ENCODE measurements at regions not wholly inside any gene's neighbourhood (a gene's known extent, or its start where the extent isn't known, plus 50 kb on each side); places are given as distances from the start of the nearest gene placed in this dataset.
"Not testable (repeated sequence)": the region's sequence is repeated elsewhere in the genome, so short reads cannot be mapped to it uniquely, and the experiment has no call there.

DNA sequence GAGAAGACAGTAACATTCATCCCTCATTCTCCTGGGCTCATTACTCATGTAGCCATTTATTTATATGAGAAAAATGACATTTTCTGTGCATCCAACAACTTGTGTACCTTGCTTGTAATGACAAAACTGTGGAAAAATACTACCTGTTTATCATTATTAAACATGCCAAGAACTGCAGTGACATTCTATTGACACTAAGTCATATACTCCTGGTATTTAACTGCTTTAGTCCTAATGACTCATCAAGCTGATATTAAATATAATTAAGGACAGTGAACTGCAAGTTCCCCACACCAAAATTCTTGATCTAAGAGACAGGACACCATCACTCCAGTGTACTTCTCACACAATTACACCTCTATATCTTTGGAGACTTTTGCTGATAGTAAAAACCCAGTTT is 1328.7 kb upstream of the RAG2 start:
- no peak for DNase-seq (ENCODE audit: low read depth in 2 of 2)

DNA sequence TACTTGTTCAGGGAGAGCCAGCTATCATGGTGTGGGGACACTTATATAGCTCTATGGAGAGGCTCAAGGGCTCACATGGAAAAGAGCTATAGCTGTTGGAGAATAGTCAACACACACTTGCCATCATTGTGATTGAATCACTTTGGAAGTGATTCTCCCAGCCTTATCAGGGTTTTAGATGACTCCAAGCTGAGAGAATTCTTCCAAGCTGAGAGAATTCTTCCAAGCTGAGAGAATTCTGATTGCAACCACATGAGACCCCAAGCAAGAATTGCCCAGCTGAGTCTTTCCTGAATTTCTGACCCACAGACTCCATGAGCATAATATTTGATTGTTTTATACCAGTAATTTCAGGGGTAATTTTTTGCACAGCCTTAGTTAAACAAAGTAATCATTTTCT is 1318.3 kb upstream of the RAG2 start:
- no peak for DNase-seq (ENCODE audit: low read depth in 2 of 2)

DNA sequence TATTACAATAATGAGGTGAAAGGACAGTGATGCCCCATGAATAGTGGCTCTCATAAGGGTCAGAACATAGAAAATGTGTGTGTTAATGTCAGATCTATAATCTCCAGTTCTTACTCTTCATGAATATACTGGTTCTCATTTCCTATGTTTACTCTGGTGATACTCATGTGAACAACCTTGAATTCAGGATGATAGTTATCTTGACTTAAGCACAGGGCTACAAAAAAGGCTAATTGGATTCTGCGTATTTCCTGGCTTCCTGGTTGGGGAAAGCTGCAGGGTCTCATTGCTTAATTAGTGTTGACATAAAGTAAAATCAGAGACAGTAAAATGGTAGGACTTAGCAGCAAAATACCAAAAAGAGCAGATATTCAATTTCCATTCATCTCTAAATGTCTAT is 1316.8 kb upstream of the RAG2 start:
- no peak for DNase-seq (ENCODE audit: low read depth in 2 of 2)

DNA sequence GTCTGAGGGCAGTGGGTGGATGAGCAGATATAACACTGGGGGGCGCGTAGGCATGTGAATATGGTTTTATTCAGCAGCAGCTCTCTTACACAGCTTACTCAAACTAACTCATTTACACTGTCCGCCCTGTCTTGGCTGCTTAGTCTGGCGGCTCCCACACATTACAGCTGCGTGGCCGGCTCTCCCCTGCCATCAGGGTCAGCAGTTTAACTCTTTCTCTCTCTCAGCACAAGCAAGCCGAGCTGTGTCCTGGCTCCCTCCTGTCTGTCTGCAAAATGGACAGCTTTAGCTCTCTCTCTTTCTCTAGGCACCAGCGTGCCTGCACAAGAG is 1310.1 kb upstream of the RAG2 start:
- DNase-seq (ENCODE audit: low read depth in 2 of 2): no peak

DNA sequence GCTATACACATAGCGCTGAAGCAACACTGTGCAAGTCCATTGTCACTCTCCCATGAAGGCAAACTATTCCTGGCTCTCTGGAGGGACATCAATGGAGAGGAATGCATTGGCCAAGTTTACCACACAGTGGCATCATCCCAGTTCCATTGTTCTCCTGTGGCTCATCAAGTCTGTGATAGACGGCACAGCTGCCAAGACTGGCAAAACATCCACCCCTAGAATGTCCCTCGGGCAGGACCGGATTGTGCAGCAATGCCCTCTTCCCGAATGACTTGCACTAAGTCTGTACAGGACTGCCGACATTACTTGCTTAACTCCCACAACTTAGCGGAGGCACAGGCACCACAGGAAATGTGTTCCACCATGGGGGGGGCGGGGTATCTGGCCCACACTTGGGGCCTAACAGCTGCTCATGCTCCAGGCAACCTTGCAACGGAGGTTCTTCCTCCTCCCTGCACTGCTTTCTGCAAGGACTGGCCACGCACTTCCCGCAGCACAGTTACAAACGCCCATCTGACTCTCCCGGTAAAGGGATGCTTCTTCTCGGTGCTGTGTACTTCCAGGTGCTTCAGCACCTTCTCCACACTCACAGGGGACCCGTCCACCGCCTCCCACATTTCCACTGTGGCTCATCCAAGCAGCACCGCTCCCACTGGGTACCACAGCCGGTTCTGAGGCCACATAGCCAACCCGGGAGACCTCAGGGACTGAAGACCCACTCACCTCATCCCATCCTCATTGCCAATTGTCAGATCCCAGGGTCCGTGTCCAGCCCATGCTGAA is 1309.6 kb upstream of the RAG2 start:
- no peak for DNase-seq (ENCODE audit: low read depth in 2 of 2)

DNA sequence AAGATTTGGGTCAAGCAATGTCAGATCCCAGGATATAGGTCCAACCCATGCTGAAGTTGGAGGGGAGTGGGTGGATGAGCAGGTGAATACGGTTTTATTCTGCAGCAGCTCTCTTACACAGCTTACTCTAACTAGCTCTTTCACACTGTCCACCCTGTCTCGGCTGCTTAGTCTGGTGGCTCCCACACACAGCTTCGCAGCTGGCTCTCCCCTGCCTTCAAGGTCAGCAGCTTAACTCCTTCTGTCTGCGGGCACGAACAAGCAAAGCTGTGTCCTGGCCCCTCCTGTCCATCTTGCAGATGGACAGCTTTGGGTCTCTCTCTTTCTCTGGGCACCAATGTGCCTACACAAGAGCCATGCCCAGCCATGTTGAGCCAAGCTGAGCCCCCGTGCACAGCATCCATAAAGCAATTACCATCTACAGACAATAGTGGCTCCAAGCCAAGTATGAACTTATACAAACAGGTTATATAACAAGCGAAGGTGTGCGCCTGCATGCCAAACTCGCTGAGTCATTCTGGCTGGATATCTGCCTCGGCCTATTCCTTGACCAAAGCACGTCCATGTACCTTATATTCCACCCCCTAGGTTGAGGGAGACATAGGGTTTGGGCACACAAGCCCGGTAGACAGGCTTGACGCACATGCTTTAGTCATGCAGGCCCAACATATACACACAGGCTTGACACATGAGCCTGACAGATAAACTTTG is 1307.8 kb upstream of the RAG2 start:
- DNase-seq (ENCODE audit: low read depth in 2 of 2): no peak

DNA sequence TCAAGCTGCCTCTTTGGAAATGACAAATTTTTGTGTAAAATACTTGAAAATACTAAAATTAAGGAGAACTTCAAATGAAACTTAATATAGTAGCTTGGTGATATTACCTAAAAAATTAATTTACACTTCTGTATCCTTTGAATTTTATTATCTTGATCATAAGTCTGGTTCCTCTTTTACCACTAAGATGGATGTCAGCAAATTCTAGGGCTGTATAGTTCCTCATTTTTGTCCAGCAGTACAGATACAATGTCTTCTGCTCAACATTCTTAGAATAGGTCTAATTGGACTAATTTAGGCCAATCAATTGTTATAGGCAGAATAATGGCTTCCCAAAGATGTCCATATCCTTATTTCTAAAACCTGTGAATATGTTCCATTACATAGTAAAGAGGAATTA is 1298.0 kb upstream of the RAG2 start:
- no peak for DNase-seq (ENCODE audit: low read depth in 2 of 2)

DNA sequence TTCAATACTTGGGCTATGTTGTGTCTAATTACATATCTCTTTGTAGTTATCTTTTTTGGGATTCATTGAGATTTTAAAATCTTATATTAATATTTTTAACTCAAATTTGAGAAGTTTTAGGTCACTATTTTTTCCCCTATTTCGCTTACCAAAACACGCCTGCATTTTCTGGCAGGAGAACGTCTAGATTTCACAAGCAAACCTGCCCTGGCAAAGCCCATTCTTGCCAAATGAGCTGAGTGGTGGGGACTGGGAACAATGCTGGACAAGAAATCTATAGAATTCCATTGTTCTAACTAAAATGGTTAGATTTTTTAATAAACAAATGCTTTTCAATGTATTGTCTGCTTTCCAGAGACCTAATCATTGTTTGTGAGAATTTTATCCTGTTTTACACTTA is 1283.7 kb upstream of the RAG2 start:
- no peak for DNase-seq (ENCODE audit: low read depth in 2 of 2)

DNA sequence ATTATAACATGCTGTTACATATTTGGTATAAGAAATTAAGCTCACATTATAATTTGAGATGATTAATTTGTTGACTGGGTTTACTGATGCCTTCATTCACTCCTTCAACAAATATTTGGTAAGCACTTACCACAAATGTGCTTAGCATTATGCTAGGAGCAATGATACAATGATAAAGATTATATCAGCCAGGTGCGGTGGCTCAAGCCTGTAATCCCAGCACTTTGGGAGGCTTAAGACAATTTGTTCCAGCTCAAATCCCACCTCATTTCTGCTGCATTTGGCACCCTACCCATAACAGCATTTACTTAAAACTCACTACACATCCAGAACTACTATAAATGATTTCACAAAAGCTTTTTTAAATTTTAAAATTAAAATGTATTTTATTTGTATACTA is 1263.6 kb upstream of the RAG2 start:
- no peak for DNase-seq (ENCODE audit: low read depth in 2 of 2)

DNA sequence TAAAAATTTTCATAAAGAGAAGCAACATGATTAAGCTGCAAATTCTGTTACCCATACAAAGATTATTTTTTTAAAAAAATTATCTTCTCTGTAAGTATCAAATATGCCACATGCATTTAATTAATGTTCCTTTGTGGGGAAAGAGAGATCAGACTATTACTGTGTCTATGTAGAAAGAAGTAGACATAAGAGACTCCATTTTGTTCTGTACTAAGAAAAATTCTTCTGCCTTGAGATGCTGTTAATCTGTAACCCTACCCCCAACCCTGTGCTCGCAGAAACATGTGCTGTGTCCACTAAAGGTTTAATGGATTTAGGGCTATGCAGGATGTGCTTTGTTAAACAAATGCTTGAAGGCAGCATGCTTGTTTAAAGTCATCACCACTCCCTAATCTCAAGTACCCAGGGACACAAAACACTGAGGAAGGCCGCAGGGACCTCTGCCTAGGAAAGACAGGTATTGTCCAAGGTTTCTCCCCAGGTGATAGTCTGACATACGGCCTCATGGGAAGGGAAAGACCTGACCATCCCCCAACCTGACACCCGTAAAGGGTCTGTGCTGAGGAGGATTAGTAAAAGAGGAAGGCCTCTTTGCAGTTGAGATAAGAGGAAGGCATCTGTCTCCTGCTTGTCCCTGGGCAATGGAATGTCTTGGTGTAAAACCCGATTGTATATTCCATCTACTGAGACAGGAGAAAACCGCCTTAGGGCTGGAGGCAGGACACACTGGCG is 1260.9 kb upstream of the RAG2 start:
- DNase-seq (ENCODE audit: low read depth in 2 of 2): not testable (repeated sequence)

DNA sequence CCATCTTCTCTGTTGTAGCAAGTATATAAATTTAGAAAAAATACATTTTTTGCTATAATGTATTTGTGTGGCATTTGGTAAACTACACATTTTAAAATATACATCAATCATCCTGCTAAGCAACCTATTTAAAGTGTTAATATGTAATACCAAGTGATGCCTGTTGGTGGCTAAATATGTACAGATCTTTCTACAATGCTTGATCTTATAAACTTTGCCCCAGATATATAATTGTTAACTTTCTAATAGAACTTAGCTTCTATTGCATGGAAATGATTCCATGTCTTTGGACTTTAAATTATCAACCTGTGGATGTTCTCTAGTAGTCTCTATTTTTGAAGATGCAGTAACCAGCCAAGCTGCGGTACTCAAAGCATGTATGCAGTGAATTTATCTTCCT is 1260.4 kb upstream of the RAG2 start:
- DNase-seq (ENCODE audit: low read depth in 2 of 2): no peak

DNA sequence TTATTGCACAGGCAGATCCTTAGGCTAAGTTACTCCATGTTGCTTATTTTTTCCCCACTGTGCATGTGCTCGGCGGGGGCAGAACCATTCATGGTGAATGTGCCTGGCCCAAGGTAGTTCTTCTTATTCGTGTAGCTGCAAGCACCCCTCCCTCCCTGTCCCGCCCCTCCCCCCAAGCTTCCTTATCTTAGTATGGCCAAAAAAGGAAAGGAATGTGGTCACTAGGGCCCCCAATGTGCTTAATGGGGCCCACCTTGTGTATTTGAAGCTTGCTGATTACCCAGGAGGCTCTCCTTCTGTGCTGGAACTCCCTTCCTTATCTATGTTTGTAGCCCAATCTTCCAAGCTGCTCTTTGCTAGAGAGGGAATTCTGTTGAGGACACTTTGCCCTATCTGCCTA is 1259.7 kb upstream of the RAG2 start:
- DNase-seq (ENCODE audit: low read depth in 2 of 2): no peak

DNA sequence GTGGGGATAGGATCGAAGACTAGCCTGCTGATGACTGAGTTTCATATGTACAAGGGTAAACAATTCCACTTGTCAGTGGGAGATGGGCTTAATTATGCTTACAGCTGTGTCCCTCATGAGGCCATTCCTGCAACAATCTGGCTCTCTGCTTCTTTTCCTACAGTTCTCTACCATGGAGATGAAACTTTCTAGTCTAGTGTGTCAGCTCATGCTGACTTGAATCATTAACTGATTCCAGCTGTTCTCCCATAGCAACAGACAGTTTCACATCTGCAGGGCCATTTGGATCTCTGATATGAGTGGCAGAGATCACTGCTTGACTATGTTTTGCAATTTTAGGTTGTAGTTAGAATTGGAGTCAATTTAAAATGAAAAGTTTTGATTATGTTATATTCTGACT is 1251.7 kb upstream of the RAG2 start:
- no peak for DNase-seq (ENCODE audit: low read depth in 2 of 2)

DNA sequence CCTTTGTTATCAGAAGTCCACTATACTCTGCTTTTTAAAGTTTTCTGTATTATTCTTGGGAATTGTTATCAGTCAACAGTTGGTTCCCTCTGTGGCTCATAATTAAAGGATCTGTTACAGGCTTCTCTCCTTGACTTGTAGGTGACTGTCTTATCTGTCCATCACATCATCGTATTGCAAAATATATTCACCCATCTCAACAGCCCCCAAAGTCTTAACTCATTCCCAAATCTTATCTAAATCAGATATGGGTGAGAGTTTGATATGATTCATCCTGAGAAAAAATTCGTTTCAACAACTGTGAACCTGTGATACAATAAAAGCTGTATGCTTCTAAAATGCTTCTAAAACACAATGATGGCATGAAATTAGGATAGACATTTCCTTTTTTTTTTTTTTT is 1245.6 kb upstream of the RAG2 start:
- no peak for DNase-seq (ENCODE audit: low read depth in 2 of 2)

DNA sequence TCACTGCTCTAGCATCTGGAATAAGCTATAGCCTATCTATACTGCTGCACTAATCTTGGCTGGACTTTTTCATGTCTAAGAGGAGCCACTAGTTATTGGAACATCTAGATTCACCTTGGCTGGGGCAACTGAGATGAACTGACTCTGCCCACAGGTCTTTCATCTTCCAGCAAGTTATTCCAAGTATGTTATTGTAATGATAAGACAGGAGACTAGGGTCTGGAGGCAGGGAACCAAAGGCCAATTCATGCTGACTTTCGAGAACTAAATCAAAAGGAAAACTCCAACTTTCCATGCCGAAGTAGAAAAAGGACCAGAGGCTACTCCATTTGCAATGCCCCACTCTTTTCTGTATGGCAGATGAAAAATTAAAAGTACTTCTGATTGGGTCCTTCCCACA is 1243.0 kb upstream of the RAG2 start:
- no peak for DNase-seq (ENCODE audit: low read depth in 2 of 2)

DNA sequence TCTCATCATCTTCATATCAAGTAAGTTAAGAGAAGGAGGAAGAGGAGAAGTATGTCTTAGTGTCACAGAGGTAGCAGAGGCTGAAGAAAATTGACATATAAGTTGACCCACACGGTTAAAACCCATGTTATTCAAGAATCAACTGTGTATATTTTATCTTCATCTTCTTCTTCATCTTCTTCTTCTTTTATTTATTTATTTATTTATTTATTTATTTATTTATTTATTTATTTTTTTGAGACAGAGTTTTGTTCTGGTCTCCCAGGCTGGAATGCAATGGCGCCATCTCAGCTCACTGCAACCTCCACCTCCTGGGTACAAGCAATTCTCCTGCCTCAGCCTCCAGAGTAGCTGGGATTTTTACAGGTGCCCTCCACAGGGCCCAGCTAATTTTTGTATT is 1242.3 kb upstream of the RAG2 start:
- DNase-seq (ENCODE audit: low read depth in 2 of 2): not testable (repeated sequence)

DNA sequence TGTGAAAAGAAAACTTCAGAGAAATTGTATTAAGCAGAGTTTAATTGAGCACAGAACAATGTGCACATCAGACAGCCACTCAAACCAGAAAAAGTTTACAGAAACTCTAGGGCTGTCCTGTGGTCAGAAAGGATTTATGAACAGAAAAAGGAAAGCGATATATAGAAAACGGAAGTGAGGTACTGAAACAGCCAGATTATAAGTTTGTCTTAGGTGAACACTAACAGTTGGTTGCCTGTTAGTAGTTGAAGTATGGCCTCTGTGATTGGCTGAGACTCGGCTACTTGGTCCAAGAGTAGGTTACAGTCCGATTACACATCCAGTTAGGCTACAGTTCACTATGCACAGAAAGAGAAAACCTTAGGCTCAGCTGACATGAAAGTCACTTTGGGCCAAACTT is 1232.5 kb upstream of the RAG2 start:
- no peak for DNase-seq (ENCODE audit: low read depth in 2 of 2)

DNA sequence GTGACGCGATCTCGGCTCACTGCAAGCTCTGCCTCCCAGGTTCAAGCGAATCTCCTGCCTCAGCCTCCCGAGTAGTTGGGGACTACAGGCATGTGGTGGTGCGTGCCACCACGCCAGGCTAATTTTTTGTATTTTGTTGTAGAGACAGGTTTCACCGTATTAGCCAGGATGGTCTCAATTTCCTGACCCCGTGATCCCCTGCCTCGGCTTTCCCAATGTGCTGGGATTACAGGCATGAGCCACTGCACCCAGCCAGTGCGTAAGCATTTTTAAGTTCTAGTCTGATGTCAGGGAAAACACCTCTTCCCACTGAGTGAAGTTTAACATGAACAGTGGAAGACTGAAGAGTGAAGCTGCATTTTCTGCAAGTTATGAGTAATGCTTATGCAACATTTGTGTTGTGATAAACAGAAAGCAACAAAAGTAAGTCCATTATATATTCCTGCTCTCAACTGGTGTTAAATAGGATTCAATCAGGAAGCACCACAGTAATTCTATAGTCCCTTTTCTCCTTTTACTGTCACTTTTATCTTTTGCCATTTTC is 1219.8 kb upstream of the RAG2 start:
- no peak for DNase-seq (ENCODE audit: low read depth in 2 of 2)

DNA sequence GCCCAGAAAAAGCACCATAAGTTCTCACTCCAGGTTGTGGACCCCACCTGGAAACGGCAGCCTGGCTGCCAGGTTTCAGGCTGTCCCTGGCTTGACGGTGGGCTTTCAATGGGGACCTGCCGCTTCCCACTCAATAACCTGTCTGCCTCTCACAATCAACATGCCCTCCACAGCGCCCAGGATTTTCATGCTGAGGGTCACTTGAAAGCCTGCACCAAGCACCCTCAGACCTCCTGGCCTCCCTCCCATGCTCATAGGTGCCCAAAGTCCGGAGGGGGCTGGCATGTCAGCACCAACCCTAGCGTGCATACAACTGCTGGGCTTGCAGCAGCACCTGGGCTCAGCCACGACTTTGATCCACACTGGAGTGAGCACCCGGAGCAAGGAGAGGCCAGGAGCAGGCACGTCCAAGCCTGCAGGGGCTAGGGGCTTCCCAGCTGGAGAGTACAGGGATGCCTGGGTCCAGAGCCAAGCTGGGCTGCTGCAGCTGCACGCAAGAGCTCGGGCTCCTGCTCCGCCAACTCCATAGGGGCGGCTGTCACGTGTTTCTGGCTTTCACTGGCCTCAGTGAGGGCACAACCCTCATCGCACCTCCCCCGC is 1214.3 kb upstream of the RAG2 start:
- DNase-seq (ENCODE audit: low read depth in 2 of 2): no peak

DNA sequence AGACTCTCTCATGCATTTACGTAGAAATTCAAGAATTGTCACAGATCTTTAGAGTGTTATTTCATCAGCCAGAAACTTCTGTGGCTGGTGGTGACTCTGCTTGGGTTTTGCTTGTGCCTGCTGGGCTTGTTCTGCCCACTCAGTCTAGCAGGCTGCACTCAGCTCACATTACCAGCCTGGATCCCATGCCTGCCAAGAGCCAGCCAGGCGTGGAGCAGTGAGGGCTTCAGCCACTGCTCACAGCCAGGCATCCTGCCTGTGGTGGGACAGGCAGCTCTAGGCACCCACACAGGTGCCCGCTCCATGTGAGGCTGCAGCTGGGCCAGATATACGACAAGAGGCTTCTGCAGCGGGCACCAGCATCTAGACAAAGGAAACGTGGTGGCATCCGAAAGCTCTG is 1213.3 kb upstream of the RAG2 start:
- DNase-seq (ENCODE audit: low read depth in 2 of 2): no peak

DNA sequence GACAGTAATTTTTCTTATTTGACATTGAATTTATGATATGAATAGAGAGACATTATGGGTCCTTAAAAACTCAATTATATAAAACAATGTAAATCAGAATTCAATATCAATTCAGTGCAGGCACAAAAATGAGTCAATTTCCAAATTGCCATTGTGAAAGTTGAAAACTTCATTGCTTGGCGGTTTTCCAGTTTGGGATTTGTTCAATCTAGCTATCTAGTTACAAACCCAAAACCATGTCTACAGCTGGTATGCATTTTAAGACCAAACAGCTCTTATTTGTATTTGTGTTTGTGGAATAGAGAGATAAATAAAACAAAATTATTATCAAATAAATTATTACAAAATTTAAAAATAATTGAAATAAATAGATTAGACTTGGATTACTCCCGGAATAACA is 1206.6 kb upstream of the RAG2 start:
- no peak for DNase-seq (ENCODE audit: low read depth in 2 of 2)

Measured in dermis microvascular lymphatic vessel endothelial cell (primary cell).